Upper lobe of left lung (tissue), 6 donors: ENCODE measurements at regions not wholly inside any gene's neighbourhood (a gene's known extent, or its start where the extent isn't known, plus 50 kb on each side); places are given as distances from the start of the nearest gene placed in this dataset.

ENCODE experiments used
- ATAC-seq, 2 donors: fragments of 200-7000 bp; cut with Tn5 transposase; one replicate each; pipeline ENCODE4 v1.9.1; 2022; ENCODE audit warnings: mild to moderate bottlenecking in 2 of 2, moderate library complexity in 2 of 2; ENCODE audit not compliant: low FRiP score in 2 of 2
- DNase-seq, 2 donors: peaks; one replicate each; pipeline ENCODE4 v3.0.0-alpha.2; 2019 to 2020
- H3K27ac ChIP-seq, 4 donors: fragments of 200-600 bp; sonication (generic); one replicate each; pipeline ENCODE4 v1.5.1; 2016 to 2019
- H3K27me3 ChIP-seq, 4 donors: fragments of 200-600 bp; sonication (generic); one replicate each; pipeline ENCODE4 v1.5.1; 2017 to 2019
- H3K36me3 ChIP-seq, 4 donors: fragments of 200-600 bp; sonication (generic); one replicate each; pipeline ENCODE4 v1.5.1; 2016 to 2019
- H3K4me1 ChIP-seq, 4 donors: fragments of 200-600 bp; sonication (generic); one replicate each; pipeline ENCODE4 v1.5.1; 2018 to 2019
- H3K4me3 ChIP-seq, 4 donors: fragments of 200-600 bp; sonication (generic); one replicate each; pipeline ENCODE4 v1.5.1; 2017 to 2019; ENCODE audit warnings: mild to moderate bottlenecking in 2 of 4, moderate library complexity in 1 of 4
- H3K9me3 ChIP-seq, 4 donors: fragments of 200-600 bp; sonication (generic); one replicate each; pipeline ENCODE4 v1.5.1; 2018 to 2019
- EP300 ChIP-seq, 4 donors: sonication (generic); formaldehyde crosslinking; IDR thresholded peaks; one replicate each; pipeline ENCODE4 v1.5.1; 2017; ENCODE audit warnings: antibody characterized with exemption in 4 of 4, control low read depth in 2 of 4
- POLR2A ChIP-seq, 4 donors: fragments of 450-650 bp; IDR thresholded peaks; one replicate each; pipeline ENCODE4 v1.5.1; 2016 to 2017; ENCODE audit warnings: antibody characterized with exemption in 4 of 4, mild to moderate bottlenecking in 2 of 4
- POLR2AphosphoS5 ChIP-seq, 2 donors: sonication (generic); formaldehyde crosslinking; IDR thresholded peaks; one replicate each; pipeline ENCODE4 v1.5.1; 2017; ENCODE audit warnings: antibody characterized with exemption in 2 of 2
- WGBS, 2 donors: methylation state at CpG; one replicate each; pipeline ENCODE4 v1.1.5; 2017 to 2018; 5-methylcytosine and 5-hydroxymethylcytosine counted together
- TF ChIP-seq, protein P1 (sequence below), 6 experiments: fragments of 450-650 bp in 4 of 6; fragments of 200-600 bp in 2 of 6; sonication (generic) in 2 of 6; IDR thresholded peaks; one replicate each; pipeline ENCODE4 v1.5.1; 2016 to 2019; ENCODE audit warnings: antibody characterized with exemption in 6 of 6
- donor health status: DM: no; HTN: no; CAD: no; lungs with moderate emphysema.
- donor health status: DM: no; HTN: yes; CAD: no; lungs with severe emphysema.

DNA sequence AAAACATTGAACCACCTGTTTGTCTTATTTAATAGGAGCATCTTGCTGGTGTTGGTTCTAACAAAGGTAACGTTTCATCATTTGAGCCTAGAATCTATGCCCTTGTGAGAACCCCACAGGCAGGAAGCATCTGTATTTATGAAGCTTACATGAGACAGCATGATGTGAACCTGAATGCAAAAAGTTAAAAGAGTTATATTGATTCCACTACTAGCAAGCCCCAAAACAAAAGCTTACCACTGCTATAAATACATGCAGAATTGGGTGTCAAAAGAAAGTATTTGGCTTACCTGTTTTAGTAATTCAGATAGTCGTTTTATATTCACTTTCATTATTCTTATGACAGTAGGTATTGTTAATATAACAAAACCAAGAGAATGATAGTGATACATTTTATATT, 301.2 kb upstream of the ADGRL2 start:
- H3K9me3 ChIP-seq, result no peaks in the 10 kb centered on the region
- 56 to 60% methylated on average over 2 of the region's 2 CpGs for WGBS, 2 donors
- DNase-seq (no peak), ATAC-seq (no peak)
- no peak overlapping the region for H3K4me3 ChIP-seq
- TF ChIP-seq POLR2A (IDR thresholded peaks at IDR 0.05), result no peak
- TF ChIP-seq EP300 (IDR thresholded peaks at IDR 0.05), result no peak
- TF ChIP-seq, protein P1, sequence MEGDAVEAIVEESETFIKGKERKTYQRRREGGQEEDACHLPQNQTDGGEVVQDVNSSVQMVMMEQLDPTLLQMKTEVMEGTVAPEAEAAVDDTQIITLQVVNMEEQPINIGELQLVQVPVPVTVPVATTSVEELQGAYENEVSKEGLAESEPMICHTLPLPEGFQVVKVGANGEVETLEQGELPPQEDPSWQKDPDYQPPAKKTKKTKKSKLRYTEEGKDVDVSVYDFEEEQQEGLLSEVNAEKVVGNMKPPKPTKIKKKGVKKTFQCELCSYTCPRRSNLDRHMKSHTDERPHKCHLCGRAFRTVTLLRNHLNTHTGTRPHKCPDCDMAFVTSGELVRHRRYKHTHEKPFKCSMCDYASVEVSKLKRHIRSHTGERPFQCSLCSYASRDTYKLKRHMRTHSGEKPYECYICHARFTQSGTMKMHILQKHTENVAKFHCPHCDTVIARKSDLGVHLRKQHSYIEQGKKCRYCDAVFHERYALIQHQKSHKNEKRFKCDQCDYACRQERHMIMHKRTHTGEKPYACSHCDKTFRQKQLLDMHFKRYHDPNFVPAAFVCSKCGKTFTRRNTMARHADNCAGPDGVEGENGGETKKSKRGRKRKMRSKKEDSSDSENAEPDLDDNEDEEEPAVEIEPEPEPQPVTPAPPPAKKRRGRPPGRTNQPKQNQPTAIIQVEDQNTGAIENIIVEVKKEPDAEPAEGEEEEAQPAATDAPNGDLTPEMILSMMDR (IDR thresholded peaks at IDR 0.05), result no peak
- TF ChIP-seq POLR2AphosphoS5 (IDR thresholded peaks at IDR 0.05), result no peak
- H3K36me3 ChIP-seq, result no peaks in the 10 kb centered on the region
- no peak overlapping the region for H3K27ac ChIP-seq
- H3K27me3 ChIP-seq, result no peaks in the 10 kb centered on the region
- peaks cover 0 to 9% (median 4%) of the 10 kb centered on the region in 4 donors for H3K4me1 ChIP-seq

DNA sequence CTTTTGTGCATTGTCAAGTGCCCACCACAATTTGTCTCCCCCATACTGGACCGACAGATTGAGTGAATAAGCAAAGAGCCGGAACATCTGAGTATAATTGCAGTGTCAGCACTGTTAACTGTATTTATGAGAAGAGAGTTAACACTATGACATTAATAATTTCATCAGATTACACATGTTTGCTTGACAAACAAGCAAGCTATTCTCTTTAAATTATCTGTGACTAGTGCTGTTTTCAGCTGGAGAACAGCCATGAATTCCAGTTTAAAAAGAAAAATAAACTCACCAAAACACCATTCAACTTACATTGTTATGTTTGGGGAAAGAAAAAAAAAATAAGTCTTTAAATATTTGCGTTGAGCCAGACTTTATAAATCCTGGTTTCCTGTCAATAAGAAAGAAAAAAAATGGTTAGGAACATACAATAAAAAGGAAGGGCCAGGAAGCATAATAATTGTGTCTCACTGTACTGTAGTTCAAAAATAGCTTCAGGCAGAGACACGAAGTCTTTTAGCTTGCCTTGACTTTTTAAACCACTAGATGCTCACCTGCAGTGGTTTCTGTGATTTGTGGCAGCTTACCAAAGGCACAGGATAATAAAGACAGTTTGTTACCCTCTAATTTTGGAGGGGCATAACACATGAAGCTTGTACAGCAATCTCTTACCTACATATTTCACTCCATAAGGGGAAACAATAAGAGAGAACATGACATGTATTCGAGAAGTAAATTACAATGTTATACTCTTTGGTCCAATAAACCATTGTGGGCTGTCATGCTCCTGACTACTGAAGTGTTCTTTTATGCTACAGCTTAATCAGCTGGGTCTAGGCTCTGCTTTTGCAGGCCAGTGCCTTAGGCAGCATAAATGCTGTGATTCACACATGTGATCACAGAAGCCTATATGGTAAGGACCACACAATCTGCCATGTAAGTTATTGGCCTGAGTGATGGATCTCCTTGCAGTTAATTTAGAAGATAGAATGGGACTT, 302.0 kb upstream of the ADGRL2 start:
- no peak for DNase-seq
- WGBS, 2 donors, result 31 to 42% methylated on average over 5 of the region's 5 CpGs
- Histone ChIP-seq H3K9me3 (no peaks in the 10 kb centered on the region), H3K4me3 (no peak overlapping the region), H3K36me3 (no peaks in the 10 kb centered on the region), H3K4me1 (peaks cover 0 to 9% (median 4%) of the 10 kb centered on the region in 4 donors), H3K27ac (no peak overlapping the region), H3K27me3 (no peaks in the 10 kb centered on the region)
- TF ChIP-seq POLR2AphosphoS5 (IDR thresholded peaks at IDR 0.05), result no peak
- TF ChIP-seq, protein P1 (IDR thresholded peaks at IDR 0.05), result no peak
- TF ChIP-seq POLR2A (IDR thresholded peaks at IDR 0.05), result no peak
- TF ChIP-seq EP300 (IDR thresholded peaks at IDR 0.05), result no peak
- ATAC-seq, result no peak

DNA sequence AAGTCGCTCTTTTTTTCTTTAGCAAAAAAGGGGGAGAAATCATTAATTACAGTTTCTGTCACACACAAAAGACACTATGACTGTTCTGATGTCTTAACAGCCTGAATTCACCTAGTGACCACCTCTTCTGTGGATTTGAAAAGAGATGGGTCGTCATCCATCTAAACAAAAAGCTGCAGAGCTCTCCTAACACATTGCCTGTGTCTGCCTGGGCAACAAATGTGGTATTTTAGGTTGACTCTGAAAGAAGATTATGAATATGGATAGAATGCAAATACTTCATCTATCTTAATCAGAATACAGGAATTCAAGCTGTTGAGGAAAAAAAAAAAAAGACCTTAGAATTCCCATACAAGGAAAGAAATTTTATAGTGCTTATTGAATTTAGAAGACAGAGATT, 304.4 kb upstream of the ADGRL2 start:
- no peak overlapping the region for H3K27ac ChIP-seq
- DNase-seq (no peak), ATAC-seq (no peak)
- TF ChIP-seq, protein P1 (IDR thresholded peaks at IDR 0.05), result no peak
- TF ChIP-seq POLR2AphosphoS5 (IDR thresholded peaks at IDR 0.05) (no peak), POLR2A (IDR thresholded peaks at IDR 0.05) (no peak), EP300 (IDR thresholded peaks at IDR 0.05) (no peak)
- H3K4me1 ChIP-seq, result peaks cover 0 to 15% (median 8%) of the 10 kb centered on the region in 4 donors
- no peak overlapping the region for H3K4me3 ChIP-seq
- 87 to 97% methylated on average over 2 of the region's 2 CpGs for WGBS, 2 donors
- no peaks in the 10 kb centered on the region for H3K27me3 ChIP-seq
- no peaks in the 10 kb centered on the region for H3K9me3 ChIP-seq
- no peaks in the 10 kb centered on the region for H3K36me3 ChIP-seq

DNA sequence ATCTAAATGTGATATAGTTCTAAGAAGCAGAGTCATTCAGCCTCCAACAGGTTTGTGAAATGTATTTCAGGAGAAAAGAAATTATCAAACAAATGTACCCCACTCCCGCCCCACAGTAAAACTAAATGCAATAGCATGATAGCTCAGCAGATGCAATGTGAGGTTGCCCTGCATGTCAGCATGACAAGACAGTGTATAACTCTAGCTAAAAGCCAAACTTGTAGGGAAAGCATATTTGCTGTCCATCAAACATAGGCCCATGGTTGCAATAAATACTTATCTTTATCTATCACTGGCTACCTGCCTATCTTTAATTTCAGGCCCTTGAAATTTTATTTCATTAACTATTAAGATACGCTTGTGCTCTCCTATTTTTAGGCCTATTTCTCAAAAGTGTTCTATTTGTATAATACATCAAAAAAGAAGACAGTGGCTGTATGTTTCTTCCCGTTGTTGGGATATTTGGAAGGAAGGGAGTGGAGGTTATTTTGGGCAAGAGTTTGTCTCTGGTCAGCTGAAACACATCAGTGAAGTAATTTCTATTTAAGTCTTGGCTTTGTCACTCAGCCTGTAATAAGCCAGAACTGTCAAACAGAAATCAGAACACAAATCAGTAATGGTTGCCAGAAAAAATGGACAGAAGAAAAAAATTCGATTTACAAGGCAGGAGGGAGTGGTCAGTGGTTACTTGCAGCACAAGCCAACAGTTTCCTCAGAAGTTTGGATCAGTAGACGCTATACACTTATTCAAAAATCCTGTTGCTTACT, 307.4 kb upstream of the ADGRL2 start:
- TF ChIP-seq EP300 (IDR thresholded peaks at IDR 0.05) (peak in 1 of 4 donors; percentile 25), POLR2AphosphoS5 (IDR thresholded peaks at IDR 0.05) (no peak)
- TF ChIP-seq, protein P1 (IDR thresholded peaks at IDR 0.05), result no peak
- peak overlapping the region; percentile 30 to 66 (median 47) for H3K27ac ChIP-seq
- DNase-seq (no peak), ATAC-seq (peak in 1 of 2 donors; percentile 48)
- peaks cover 0 to 5% (median 0%) of the 10 kb centered on the region in 4 donors for H3K9me3 ChIP-seq
- H3K4me1 ChIP-seq, result peaks cover 0 to 8% (median 4%) of the 10 kb centered on the region in 4 donors
- H3K36me3 ChIP-seq, result no peaks in the 10 kb centered on the region
- 48 to 49% methylated on average over 5 of the region's 5 CpGs for WGBS, 2 donors
- H3K4me3 ChIP-seq, result no peak overlapping the region
- no peaks in the 10 kb centered on the region for H3K27me3 ChIP-seq
